PC-3 (cell line): ENCODE measurements at regions not wholly inside any gene's neighbourhood (a gene's known extent, or its start where the extent isn't known, plus 50 kb on each side); places are given as distances from the start of the nearest gene placed in this dataset.

Experiments used
- CTCF ChIP-seq: fragments of 300-600 bp; sonication (generic); conservative IDR thresholded peaks from 2 replicates; pipeline ENCODE4 v1.5.1; 2017; ENCODE audit warnings: antibody characterized with exemption, low read depth, mild to moderate bottlenecking, low read length
- EZH2 ChIP-seq: fragments of 300-600 bp; sonication (generic); IDR thresholded peaks from one replicate; pipeline ENCODE4 v1.6.1; 2017; ENCODE audit warnings: antibody characterized with exemption, mild to moderate bottlenecking, low read length; ENCODE audit not compliant: unreplicated experiment

DNA sequence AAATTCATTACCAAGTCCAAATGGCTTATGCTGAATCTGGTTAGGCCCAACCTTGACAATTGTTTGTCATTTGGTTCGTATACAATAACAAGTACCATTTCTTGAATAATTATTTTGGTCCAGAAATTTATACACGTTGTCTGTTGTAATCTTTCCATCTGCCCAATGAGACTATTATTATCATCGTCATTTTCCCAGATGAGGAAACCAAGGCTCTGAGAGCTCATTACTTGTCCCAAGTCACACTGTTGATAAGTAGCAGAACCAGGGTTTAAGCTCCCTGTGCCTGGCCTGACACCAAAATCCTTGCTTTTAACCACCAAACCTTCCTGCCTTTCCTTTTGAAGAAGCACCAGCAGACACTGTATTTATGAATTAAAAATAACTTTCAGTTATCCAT is 81.3 kb downstream of the RGS2 start:
- no peak for TF ChIP-seq CTCF
- no peak for TF ChIP-seq EZH2
